GM11168 (cell line): ENCODE measurements at regions not wholly inside any gene's neighbourhood (a gene's known extent, or its start where the extent isn't known, plus 50 kb on each side); places are given as distances from the start of the nearest gene placed in this dataset.
"Not testable (repeated sequence)": the region's sequence is repeated elsewhere in the genome, so short reads cannot be mapped to it uniquely, and the experiment has no call there.

Experiments
- in situ Hi-C: fragments of 300-500 bp; cut with MboI; formaldehyde crosslinking; loops from one replicate; pipeline ENCODE4 v1.12.0; 2022; ENCODE audit warnings: low sequenced_read_pairs; ENCODE audit not compliant: unreplicated experiment

GRCh38 chr10:56298941-56299340, 62.1 kb downstream of the ZWINT start:
- in situ Hi-C loops, result no loop called here

- in situ Hi-C loops, result no loop called here
Measured at GRCh38 chr10:56296618-56297017, 64.4 kb downstream of the ZWINT start.

DNA sequence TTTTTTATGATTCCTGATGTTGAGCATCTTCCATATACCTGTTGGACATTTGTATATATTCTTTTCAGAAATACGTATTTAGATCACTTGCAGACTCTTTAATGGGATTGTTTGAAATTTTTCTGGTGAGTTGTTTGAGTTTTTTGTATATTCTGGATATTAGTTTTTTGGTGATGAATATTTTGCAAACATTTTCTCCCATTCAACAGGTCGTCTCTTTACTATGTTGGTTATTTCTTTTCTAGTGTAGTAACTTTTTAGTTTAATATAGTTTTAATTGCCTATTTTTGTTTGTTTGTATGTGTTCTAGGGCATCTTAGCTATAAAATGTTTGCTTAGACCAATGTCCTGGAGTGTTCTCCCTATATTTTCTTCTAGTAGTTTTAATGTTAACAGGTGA, 72.7 kb downstream of the ZWINT start:
- in situ Hi-C loops, result no loop called here

DNA sequence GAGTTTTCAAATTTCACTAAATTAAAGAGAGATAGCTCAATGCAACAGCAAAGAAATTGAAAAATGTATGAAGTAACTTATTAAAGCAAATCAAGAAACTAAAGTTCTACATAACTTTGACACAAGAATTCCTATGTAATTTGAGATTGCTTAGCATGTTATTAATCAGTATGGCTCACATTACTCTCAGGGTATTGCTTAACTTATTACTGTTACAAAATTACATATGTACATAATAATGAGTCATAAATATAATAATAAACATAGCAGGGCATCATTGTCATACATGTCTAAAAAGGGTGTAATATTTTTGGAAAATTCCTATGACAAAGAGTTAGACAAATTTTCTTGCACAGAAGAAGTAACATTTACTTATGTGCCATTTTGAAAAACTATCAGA, 75.0 kb downstream of the ZWINT start:
- in situ Hi-C loops, result no loop called here

GRCh38 chr10:56279270-56279669, 81.8 kb downstream of the ZWINT start:
- in situ Hi-C loops, result no loop called here

DNA sequence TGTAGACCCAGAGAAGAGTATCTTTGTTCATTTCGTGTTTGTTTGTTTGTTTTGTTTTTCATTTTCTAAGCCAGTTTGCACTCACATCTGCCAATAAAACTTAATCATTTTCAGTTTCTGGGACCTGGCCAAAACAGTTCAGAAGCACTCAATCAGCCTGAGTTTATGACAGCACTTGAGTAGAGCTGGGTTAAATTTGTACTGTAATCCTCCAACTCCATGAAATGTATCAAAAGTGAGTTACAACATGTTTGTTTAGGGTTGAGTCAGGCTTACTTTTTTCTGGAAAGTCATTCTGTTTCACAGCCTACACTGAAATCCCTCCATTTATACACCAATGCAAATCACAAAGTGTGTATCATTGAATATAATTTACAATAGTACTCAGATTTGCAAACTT, 91.9 kb downstream of the ZWINT start:
- in situ Hi-C loops, result no loop called here

DNA sequence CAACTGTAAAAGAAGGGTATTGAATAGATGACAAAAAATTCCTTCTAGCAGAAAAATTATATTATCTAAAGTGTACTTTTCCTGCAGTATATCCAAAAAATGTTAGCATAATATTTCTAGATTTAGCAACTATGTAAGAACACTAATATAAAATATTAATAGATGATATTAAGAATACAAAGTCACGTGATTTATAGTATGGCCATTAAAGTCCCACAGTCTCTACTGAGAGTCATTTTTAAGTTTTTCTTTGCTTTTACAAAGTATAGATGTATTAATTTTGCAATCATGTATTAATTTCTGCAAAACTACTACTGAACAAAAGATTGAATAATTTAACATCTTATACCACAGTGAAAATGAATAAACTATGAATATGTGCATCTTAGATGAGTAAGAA, 94.9 kb downstream of the ZWINT start:
- in situ Hi-C loops, result no loop called here

DNA sequence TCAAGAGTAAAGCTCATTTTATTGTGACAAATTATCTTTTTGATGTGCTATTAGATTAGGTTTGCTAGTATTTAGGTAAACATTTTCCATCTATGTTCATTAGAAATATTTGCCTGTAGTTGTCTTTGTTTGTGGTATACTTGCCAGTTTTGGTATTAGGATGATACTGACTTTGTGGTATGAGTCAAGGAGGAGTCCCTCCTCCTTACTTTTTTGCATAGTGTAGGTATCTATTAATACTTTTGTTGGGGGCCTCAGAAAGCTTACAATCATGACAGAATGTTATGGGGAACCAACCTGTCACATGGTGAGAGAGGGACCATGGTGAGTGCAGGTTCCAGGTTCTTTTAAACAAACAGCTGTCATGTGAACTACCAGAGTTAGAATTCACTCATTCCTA, 102.1 kb downstream of the ZWINT start:
- in situ Hi-C loops, result no loop called here

DNA sequence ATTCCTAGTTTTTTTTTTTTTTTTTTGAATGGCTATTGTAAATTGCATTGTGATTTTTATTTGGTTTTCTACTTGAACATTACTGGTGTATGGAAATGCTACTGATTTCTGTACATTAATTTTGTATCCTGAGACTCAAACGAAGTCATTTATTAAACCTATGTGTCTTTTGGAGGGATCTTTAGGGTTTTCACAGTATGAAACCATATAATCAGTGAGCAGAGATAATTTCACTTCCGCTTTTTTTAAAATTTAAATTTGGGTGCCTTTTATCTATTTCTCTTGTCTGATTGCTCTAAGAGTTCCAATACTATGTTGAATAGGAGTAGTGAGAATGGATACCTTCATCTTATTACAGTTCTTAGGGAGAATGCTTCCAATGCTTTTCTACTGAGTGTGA, 102.7 kb downstream of the ZWINT start:
- in situ Hi-C loops, result no loop called here

DNA sequence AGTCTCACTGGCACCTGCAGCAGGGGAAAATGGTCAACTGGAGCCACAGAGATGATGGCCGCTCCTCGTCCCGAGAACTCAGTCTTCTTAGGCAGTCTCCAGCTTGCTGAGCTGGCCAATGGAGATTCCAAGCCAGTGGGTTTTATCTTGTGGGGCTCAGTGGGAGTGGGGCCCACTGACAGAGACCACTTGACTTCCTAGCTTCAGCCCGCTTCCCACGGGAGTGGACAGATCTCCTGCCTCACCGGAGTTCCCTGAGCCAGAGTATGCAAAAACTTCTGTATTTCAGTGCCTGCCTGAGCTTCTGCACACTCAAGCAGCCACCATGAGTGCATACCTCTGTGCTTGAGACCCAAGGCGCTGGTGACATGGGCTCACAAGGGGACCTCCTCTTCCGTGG, 105.8 kb downstream of the ZWINT start:
- in situ Hi-C loops, result no loop called here

- in situ Hi-C loops, result no loop called here
Measured at GRCh38 chr10:56240471-56240870, 120.6 kb downstream of the ZWINT start.

GRCh38 chr10:56231436-56231835, 129.6 kb downstream of the ZWINT start:
- in situ Hi-C loops, result no loop called here

DNA sequence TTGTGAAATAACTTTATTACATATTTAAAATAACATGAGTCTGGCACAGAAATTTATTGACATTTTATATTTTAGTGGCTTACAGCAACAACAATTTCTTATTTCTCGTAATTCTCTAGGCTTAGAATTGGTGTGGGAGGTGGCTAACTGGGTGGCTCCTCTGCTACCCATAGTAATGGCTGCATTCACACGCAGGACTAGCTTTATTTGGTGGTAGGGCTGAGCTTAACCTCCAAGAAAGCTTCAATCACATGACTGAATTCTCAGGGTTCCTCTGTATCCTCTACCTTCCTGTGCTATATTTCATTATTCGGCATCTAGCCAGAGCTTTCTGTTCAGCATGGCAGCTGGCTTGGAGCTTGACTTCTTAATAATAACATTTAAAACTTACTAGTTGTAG, 138.8 kb downstream of the ZWINT start:
- in situ Hi-C loops, result no loop called here

DNA sequence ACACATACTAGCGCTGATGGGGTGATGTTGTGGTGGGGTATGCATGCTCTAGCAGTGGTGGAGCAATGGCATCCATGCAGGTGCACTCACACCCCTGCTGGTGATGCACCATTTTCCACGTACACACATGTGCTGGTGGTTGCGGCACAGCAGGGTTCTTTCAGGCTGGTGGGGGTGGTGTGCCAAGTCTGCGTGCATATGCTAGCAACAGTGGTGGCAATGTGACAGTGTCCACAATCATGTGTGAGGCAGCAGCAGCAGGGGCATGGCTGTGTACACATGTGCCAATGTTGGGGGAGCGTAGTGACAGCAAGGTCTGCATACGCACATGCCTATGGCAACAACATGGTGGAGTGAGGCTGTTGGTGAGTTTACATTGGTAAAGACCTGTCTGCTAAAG, 148.1 kb downstream of the ZWINT start:
- in situ Hi-C loops, result no loop called here

DNA sequence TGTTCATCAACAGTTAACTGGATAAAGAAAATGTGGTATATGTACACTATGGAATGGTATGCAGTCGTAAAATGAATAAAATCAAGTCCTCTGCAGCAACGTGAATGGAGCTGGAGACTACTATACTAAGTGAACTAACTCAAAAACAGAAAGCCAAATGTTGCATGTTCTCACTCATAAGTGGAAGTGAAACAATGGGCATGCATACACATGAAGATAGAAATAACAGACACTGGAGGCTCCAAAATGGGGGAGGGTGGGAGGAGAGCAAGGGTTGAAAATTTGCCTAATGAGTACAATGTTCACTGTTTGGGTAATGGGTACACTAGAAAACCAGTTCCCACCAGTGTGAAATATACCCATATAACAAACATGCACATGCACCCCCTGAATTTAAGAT, 179.5 kb downstream of the ZWINT start:
- in situ Hi-C loops, result no loop called here

GRCh38 chr10:56178210-56178609, 182.8 kb downstream of the ZWINT start:
- in situ Hi-C loops, result no loop called here

- in situ Hi-C loops, result not testable (repeated sequence)
Measured at GRCh38 chr10:56155091-56155513, 206.0 kb downstream of the ZWINT start.

DNA sequence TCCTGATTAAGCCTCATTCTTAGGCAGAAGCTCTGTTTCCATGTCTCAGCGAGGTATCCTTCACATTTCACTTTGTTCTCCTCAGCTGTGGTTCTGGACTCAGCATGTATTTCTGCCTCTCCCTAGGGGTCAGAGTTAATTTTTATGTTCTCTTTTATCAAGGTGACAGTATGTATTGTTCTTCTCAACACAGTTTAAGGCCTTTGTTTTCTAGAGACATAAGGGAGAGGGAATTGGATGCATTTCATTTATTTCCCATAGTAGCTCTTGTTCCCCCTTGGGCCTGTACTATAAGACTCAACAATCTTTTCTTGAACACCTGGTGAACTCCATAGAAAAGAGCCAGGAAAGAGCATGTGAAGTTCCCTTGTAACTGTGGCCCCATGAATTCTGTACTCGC, 214.3 kb downstream of the ZWINT start:
- in situ Hi-C loops, result loop anchor here (25.0 kb wide), 1 partner anchor 215 kb away; the partner anchor contains the start of gene ZWINT

DNA sequence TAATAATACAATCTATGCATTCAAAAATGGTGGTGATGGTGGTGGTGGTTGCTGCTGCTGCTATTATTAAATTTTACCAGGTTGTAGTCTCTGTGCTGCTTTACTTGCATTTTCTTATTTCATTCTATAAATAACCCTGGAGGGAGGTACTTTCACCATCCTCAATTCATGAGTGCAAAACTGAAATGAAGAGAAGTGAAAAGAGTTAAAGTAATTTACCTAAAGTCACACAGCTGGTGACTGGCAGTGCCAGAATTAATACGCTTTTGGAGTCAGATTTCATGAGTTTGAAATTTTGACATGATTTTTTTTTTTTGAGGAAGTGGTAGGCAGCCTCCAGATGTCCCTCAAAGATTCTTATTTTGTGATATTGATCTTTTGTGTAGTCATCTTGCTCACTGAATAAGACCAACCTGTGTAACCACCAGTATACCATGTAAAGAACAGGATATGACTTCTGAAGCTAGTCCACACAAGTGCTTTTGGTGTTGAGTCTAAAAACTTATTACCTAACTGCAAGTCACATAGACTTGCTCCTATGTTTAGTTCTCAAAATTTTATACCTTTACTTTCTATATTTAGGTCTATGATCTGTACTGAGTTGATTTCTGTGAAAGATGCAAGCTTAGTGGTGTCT, 218.8 kb downstream of the ZWINT start:
- in situ Hi-C loops, result loop anchor here (25.0 kb wide), 1 partner anchor 220 kb away; the partner anchor contains the start of gene ZWINT

DNA sequence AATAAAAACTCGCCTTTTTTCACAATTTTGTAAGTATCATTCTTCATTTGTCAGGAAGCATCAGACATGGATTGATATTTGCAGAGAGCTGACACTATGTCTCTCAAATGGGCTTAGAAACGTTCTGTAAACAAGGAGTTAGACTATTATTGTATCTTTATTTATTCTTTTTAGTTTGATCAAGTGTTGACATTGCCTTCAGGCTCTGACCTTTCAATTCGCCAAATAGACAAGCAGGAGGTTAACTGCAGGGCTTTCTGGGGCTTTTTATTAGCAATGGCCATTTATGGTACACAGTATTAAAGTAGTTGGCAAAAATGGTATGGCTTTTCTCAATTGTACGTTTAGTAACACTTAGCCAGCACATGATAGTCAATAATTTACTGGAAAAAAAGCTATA, 221.7 kb downstream of the ZWINT start:
- in situ Hi-C loops, result loop anchor here (25.0 kb wide), 1 partner anchor 223 kb away; the partner anchor contains the start of gene ZWINT

GRCh38 chr10:56135828-56136227, 225.2 kb downstream of the ZWINT start:
- in situ Hi-C loops, result loop anchor here (25.0 kb wide), 1 partner anchor 226 kb away; the partner anchor contains the start of gene ZWINT

DNA sequence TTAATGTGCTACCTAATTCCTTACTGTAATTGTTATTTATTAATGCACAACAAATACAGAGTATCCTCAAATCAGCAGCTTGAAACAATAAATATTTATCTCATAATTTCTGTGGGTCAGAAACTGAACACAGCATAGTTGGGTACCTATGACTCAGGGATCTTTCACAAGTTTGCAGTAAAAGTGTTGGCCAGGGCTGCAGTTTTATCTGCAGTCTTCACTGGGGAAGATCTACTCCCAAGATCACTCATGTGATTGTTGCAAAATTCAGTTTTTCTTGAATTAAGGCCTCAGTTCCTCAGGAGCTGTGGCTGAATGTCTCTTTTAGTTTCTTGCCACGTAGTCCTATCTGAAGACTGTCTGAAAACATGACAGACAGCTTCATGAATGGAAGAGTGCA, 237.8 kb downstream of the ZWINT start:
- in situ Hi-C loops, result no loop called here
